Endothelial cell (in vitro differentiated cells): ENCODE measurements at regions not wholly inside any gene's neighbourhood (a gene's known extent, or its start where the extent isn't known, plus 50 kb on each side); places are given as distances from the start of the nearest gene placed in this dataset.

ENCODE experiments used
- DNase-seq: peaks from one replicate; pipeline ENCODE4 v3.0.0; 2021; ENCODE audit warnings: low spot score
- H3K27ac Mint-ChIP-seq: one replicate; pipeline ENCODE4 v1.8.0; 2021; ENCODE audit warnings: mixed read lengths, inconsistent platforms; ENCODE audit not compliant: unreplicated experiment
- H3K27me3 Mint-ChIP-seq: one replicate; pipeline ENCODE4 v1.8.0; 2021; ENCODE audit warnings: mild to moderate bottlenecking, moderate library complexity, mixed read lengths, inconsistent platforms; ENCODE audit not compliant: unreplicated experiment
- H3K36me3 Mint-ChIP-seq: one replicate; pipeline ENCODE4 v1.8.0; 2021; ENCODE audit warnings: mild to moderate bottlenecking, low read depth, mixed read lengths, inconsistent platforms; ENCODE audit not compliant: unreplicated experiment
- H3K4me1 Mint-ChIP-seq: one replicate; pipeline ENCODE4 v1.8.0; 2021; ENCODE audit warnings: mild to moderate bottlenecking, mixed read lengths, inconsistent platforms; ENCODE audit not compliant: unreplicated experiment
- H3K4me3 Mint-ChIP-seq: one replicate; pipeline ENCODE4 v1.8.0; 2021; ENCODE audit warnings: mild to moderate bottlenecking, mixed read lengths, inconsistent platforms; ENCODE audit not compliant: unreplicated experiment
- H3K9me3 Mint-ChIP-seq: one replicate; pipeline ENCODE4 v1.8.0; 2021; ENCODE audit warnings: mixed read lengths, inconsistent platforms; ENCODE audit not compliant: unreplicated experiment
- TF ChIP-seq, protein P1 (sequence below): fragments of 200-600 bp; sonication (generic); IDR thresholded peaks from one replicate; pipeline ENCODE4 v1.5.0; 2021; ENCODE audit warnings: antibody characterized with exemption; ENCODE audit not compliant: unreplicated experiment

DNA sequence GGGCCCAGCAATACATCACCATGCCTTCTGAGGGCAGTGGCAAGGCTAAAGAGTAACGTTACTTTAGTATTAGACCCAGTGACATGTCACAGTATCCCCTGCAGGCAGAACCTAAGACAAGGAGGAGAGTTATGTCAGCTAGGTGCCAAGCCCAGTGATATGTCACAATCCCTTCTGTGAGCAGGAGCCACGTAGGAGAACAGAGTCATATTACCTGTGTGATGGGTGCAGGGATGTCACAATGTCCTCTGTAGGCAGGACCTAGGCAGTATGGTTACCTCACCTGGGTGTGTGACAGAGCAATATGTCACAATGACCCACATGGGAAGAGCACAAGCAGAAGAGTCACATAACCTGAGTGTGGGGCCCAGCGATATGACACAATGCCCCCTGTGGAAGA lies 121.8 kb downstream of the ZNF675 start:
- Mint-ChIP-seq H3K27me3 (peaks cover 7% of the 10 kb centered on the region), H3K36me3 (peaks cover 30% of the 10 kb centered on the region), H3K4me1 (no peaks in the 10 kb centered on the region), H3K9me3 (peaks cover 33% of the 10 kb centered on the region), H3K27ac (no peak overlapping the region), H3K4me3 (no peak overlapping the region)
- TF ChIP-seq, protein P1, sequence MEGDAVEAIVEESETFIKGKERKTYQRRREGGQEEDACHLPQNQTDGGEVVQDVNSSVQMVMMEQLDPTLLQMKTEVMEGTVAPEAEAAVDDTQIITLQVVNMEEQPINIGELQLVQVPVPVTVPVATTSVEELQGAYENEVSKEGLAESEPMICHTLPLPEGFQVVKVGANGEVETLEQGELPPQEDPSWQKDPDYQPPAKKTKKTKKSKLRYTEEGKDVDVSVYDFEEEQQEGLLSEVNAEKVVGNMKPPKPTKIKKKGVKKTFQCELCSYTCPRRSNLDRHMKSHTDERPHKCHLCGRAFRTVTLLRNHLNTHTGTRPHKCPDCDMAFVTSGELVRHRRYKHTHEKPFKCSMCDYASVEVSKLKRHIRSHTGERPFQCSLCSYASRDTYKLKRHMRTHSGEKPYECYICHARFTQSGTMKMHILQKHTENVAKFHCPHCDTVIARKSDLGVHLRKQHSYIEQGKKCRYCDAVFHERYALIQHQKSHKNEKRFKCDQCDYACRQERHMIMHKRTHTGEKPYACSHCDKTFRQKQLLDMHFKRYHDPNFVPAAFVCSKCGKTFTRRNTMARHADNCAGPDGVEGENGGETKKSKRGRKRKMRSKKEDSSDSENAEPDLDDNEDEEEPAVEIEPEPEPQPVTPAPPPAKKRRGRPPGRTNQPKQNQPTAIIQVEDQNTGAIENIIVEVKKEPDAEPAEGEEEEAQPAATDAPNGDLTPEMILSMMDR: no peak
- no peak for DNase-seq

DNA sequence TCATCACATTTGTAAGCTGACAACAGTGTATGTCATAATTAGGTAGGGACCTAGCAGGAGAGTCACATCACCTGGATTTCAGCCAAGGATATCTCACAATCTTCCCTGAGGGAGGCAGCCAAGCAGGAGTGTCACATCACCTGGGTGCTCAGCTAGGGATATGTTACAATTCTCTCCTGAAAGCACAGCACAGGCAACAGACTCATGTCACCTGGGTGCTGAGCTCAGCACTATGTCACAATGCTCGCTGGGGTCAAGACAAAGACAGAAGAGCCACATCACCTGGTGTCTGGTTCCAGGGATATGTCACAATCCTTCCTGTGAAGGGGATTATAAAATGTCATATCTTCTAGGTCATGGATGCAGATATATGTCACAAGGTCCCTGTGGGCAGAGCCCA lies 123.7 kb downstream of the ZNF675 start:
- TF ChIP-seq, protein P1: no peak
- no peaks in the 10 kb centered on the region for H3K4me1 Mint-ChIP-seq
- no peak overlapping the region for H3K4me3 Mint-ChIP-seq
- H3K36me3 Mint-ChIP-seq: peaks cover 25% of the 10 kb centered on the region
- peaks cover 42% of the 10 kb centered on the region for H3K9me3 Mint-ChIP-seq
- DNase-seq: no peak
- no peak overlapping the region for H3K27ac Mint-ChIP-seq
- peaks cover 6% of the 10 kb centered on the region for H3K27me3 Mint-ChIP-seq

DNA sequence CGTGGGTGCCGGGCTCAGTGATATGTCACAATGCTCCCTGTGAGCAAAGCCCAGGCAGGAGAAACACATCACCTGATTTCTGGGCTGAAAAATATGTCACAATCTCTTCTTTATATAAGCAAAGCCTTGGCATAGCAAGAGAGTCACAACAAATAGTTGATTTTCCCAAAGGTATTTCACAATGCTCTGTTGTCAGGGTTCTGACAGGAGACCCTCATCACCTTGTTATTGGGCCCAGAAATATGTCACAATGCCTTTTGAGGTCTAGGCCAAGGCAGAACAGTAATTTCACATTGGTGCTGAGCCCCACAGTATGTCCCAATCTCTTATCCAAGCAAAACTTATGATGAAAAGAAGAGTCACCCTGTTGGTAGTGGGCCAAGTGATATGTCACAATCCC lies 125.7 kb downstream of the ZNF675 start:
- peaks cover 36% of the 10 kb centered on the region for H3K9me3 Mint-ChIP-seq
- no peaks in the 10 kb centered on the region for H3K4me1 Mint-ChIP-seq
- H3K27me3 Mint-ChIP-seq: peaks cover 5% of the 10 kb centered on the region
- H3K4me3 Mint-ChIP-seq: no peak overlapping the region
- H3K27ac Mint-ChIP-seq: no peak overlapping the region
- H3K36me3 Mint-ChIP-seq: peaks cover 23% of the 10 kb centered on the region
- no peak for DNase-seq
- TF ChIP-seq, protein P1: no peak

DNA sequence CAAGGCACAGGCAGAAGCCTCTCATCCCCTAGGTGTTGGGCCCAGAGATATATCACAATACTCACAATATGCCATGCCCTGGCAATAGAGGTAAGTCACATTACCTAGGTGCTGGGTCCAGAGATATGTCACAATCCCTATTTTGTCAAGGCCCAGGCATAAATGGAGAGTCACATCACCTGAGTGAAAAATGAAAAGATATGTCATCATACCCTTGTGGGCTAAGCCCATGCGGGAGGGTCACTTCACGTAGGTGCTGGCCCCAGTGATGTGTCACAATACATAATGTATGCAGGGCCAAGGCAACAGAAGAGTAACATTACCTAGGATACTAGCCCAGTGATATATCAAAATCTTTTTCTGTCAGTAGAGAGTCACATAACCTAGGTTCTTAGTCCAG lies 127.0 kb downstream of the ZNF675 start:
- peaks cover 5% of the 10 kb centered on the region for H3K27me3 Mint-ChIP-seq
- peaks cover 32% of the 10 kb centered on the region for H3K9me3 Mint-ChIP-seq
- TF ChIP-seq, protein P1: no peak
- no peak overlapping the region for H3K27ac Mint-ChIP-seq
- DNase-seq: no peak
- no peaks in the 10 kb centered on the region for H3K4me1 Mint-ChIP-seq
- peaks cover 16% of the 10 kb centered on the region for H3K36me3 Mint-ChIP-seq
- H3K4me3 Mint-ChIP-seq: no peak overlapping the region

DNA sequence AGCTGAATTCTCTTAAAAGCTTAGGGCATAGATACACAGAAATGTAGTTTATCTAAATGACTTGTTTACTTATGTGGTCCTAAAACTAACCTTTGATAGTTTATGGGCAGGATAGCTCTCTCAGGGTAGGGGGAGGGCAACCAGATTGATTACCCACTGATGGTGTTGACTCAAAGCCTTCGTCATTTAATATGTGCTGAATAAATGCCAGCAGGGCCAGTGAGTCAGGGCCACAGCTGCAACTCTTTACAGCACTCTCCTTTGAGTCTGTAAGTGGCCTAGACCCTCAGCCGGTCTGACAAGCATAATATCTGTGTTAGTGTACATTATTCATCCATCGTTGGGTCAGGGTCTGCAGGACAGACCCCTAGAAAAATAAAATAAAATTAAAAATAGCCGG lies 128.5 kb downstream of the ZNF675 start:
- H3K27me3 Mint-ChIP-seq: no peaks in the 10 kb centered on the region
- no peak overlapping the region for H3K4me3 Mint-ChIP-seq
- peaks cover 12% of the 10 kb centered on the region for H3K36me3 Mint-ChIP-seq
- TF ChIP-seq, protein P1: no peak
- peaks cover 20% of the 10 kb centered on the region for H3K9me3 Mint-ChIP-seq
- no peak for DNase-seq
- no peaks in the 10 kb centered on the region for H3K4me1 Mint-ChIP-seq
- no peak overlapping the region for H3K27ac Mint-ChIP-seq
